GM12875 (cell line): ENCODE measurements at regions not wholly inside any gene's neighbourhood (a gene's known extent, or its start where the extent isn't known, plus 50 kb on each side); places are given as distances from the start of the nearest gene placed in this dataset.

Experiments used
- H3K4me3 ChIP-seq: one replicate; pipeline ENCODE4 v1.5.1; 2011; ENCODE audit warnings: low read depth, low read length, control low read depth
- TF ChIP-seq, protein P1 (sequence below): IDR thresholded peaks from 2 replicates; pipeline ENCODE4 v1.5.1; 2011; ENCODE audit warnings: low read depth, mild to moderate bottlenecking, control low read depth, inconsistent platforms, low read length, moderate library complexity, borderline replicate concordance; ENCODE audit not compliant: insufficient read depth

DNA sequence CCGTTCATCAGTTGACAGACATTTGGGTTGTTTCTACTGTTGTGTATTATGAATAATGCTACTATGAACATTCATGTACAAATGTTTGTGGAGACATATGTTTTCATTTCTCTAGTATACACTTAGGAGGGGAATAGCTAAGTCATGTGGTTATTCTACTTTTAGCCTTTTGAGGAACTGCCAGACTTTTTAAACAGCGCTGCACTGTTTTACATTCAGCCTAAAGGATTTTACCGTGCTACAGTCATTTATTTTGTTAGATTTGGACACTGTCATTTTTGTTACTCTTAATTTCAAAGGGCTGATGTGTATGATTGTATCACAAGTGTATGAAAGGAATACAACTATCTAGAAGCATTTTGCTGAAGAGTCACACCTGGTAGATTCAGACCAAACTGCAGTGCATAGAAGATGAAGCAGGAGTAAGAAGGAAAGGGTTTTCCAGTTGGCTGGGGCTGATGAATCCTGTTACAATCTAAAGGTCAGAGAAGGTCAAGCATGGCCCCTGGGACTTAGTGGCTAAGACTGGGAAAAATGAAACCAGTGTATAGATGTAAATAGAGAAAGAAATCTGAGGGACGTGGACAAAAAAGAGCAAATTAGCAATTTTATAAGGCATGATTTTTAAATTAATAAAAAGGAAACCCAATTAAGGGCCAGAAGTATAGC lies 509.7 kb downstream of the PSAT1 start:
- no peak overlapping the region for H3K4me3 ChIP-seq
- TF ChIP-seq, protein P1, sequence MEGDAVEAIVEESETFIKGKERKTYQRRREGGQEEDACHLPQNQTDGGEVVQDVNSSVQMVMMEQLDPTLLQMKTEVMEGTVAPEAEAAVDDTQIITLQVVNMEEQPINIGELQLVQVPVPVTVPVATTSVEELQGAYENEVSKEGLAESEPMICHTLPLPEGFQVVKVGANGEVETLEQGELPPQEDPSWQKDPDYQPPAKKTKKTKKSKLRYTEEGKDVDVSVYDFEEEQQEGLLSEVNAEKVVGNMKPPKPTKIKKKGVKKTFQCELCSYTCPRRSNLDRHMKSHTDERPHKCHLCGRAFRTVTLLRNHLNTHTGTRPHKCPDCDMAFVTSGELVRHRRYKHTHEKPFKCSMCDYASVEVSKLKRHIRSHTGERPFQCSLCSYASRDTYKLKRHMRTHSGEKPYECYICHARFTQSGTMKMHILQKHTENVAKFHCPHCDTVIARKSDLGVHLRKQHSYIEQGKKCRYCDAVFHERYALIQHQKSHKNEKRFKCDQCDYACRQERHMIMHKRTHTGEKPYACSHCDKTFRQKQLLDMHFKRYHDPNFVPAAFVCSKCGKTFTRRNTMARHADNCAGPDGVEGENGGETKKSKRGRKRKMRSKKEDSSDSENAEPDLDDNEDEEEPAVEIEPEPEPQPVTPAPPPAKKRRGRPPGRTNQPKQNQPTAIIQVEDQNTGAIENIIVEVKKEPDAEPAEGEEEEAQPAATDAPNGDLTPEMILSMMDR, result no peak

DNA sequence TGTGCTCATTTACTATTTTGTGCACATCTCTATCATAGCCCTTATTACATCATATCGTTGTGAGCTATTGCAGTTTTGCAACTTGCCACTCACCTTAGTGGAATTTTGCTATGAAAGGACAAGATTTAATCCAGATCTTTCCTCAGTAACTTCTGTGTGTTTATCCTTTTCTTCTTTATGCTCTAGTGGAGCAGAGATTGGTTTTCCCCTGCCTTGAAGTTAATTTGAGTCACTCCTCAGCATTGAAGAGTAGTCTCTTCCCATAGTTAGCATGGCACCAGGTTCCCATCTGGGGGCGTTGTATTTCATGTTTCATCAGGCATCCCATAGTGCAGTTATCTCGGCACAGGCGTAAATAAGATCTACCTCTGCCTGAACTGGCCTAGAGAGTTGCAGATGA lies 510.4 kb downstream of the PSAT1 start:
- TF ChIP-seq, protein P1, result no peak

DNA sequence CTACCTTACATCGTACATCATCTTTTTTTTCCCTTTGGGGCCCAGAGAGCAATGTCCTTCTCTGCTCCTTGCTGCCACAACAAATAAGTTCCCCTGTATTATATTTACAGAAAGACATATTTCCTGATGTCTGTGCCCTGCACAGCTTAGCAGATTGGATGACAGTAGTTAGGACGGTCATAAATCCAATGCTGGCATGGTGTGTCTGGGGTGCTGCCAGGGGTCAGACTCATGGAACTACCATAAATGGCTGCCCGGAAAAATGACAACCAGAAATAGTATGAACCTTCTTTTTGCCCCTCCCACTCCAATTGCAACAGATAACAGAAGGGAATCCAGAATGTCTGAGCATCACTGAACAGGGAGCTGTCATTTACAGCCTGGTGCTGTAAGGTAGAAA lies 511.1 kb downstream of the PSAT1 start:
- TF ChIP-seq, protein P1, result no peak
- H3K4me3 ChIP-seq, result no peak overlapping the region

More for the DNA sequence above, 510.4 kb downstream of the PSAT1 start:
- H3K4me3 ChIP-seq, result no peak overlapping the region

- TF ChIP-seq, protein P1, result no peak
- H3K4me3 ChIP-seq, result no peak overlapping the region
These were observed 514.8 kb downstream of the PSAT1 start for GRCh38 chr9:78811622-78812276.

DNA sequence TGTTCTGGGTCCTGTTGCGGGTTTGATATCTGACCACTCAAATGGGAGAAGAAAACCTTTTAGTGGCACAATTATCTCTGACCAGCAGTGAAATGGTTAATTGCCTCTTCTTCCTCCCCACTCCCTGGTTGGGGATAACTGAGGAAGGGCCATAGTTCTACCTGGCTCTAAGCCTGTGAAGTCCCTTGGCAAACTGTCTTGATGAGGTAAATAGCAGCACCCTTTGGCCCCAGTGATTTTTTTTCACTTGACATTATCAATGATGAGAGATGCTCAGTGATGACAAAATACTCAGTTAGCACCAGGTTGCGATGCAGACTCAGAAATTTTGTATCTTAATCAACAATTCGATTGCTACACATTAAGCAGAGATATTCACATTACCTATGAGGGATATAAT lies 515.7 kb downstream of the PSAT1 start:
- TF ChIP-seq, protein P1, result no peak
- no peak overlapping the region for H3K4me3 ChIP-seq

- H3K4me3 ChIP-seq, result no peak overlapping the region
- TF ChIP-seq, protein P1, result no peak
These were observed 516.8 kb downstream of the PSAT1 start for GRCh38 chr9:78813602-78814180.
